ENCODE measurements at regions not wholly inside any gene's neighbourhood (a gene's known extent, or its start where the extent isn't known, plus 50 kb on each side); places are given as distances from the start of the nearest gene placed in this dataset.
"Not testable (repeated sequence)": the region's sequence is repeated elsewhere in the genome, so short reads cannot be mapped to it uniquely, and the experiment has no call there.

DNA sequence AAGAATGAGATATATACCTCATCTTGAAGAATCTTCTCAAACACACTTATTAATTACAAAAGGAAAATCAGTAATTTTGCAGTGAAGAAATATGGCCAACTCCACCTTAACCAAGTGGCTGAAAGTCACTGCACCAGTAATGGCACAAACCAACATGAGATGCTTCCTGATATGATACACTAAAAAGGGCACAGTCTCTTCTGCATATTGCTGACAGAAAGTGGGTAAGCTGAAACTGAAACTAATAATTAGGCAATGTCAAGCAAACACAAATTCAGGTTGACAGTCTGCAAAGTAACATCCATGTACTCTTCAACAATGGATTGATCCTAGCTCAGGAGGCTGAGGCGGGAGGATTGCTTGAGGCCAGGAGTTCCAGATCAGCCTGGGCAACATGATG is 56.1 kb downstream of the ZNF22 start:
- DNase-seq = not testable (repeated sequence)

DNA sequence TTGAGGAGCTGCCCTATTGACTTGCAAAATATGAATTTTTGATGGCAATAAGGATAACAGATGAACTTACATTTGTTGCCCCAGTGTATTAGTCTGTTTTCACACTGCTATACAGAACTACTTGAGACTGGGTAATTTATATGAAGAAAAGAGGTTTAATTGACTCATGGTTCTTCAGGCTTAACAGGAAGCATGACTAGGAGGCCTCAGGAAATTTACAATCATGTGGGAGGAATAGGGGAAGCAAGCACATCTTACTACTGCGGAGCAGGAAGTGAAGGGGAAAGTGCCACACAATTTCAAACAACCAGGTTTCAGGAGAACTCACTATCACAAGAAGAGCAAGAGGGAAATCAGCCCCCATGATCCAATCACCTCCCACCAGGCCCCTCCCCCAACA is 57.9 kb downstream of the ZNF22 start:
- no peak for DNase-seq

DNA sequence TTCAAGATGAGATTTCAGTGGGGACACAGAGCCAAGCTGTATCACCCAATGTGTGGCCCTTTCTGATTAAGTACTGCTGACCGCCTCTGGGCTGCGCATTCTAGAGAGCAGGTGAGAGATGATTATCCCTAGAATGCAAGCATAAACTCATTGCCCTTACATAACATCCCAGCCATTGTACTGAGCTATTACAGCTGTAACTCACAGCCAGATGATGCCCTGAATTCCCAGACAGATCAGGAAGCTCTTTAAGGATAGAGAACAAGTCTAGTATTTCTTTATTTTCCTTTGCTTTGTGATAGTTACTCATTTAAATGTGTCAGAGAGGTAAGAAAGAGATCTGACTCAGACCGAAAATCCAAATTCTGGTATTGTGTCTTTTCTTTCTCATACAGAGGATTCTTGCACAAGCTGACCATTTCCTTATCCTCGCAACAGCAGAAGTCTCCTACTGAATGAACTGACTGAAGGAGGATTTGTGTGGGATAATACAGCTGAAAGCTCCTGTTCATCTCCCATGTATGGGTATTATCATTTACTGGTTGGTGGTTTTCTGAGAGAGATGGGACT is 58.4 kb downstream of the ZNF22 start:
- DNase-seq = no peak

DNA sequence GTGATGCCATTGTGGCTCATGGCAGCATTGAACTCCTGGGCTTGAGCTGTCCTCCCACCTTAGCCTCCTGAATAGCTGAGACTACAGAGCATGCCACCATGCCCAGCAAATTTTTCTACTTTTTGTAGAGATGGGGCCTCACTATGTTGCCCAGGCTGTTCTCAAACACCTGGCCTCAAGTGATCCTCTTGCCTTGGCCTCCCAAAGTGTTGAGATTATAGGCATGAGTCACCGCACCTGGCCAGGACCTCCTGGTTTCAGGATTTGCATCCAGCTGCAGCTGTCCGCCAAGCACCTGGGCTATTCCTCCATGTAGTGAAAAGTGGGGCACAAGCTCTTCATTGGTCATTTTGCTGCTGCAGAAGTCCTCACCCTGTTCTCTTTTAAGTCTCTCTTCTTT is 58.9 kb downstream of the ZNF22 start:
- no peak for DNase-seq

DNA sequence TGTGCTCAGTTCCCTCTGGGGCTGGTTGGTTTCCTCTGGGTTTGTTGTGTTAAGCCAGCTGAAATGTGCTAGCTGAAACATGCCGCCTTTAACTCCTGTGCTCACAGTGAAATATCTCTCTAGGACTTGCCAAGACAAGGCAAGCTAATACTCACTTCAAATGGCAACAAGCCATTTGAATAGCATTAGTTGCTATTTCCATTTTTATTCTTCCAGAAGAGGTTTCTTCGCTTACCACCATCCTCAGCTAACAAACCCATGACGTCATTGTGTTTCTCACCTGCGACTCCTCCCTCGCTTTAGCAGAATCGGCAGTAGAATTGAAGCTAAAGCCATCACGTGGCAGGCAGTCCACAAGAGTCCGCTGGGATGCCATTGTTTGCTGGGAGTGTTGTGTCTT is 61.3 kb downstream of the ZNF22 start:
- no peak for DNase-seq

DNA sequence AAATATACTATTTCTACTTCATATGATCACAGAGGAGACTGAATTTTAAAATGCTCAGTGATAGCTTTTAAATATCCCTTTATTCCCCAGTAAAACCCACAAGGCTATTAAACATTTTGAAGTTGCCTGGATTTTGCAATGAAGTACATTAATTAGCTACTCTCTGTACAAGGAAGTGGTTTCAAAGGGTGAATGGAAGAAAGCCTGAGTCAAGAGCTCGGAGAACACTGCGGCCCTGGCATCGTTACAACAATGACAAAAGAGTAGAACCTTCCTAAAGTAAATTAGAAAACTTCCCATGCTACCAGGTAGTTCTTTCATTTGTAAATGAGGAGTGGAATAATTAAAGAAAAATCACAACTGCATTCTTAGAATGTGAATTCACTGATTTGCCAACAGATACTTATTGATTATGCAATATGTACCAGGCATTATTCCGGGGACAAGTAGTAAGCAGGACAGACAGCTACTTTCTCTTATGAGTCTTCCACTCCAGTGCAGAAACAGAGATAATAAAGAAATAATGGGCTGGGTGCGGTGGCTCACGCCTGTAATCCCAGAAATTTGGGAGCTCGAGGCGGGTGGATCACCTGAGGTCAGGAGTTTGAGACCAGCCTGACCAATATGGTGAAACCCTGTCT is 63.0 kb downstream of the ZNF22 start:
- no peak for DNase-seq

DNA sequence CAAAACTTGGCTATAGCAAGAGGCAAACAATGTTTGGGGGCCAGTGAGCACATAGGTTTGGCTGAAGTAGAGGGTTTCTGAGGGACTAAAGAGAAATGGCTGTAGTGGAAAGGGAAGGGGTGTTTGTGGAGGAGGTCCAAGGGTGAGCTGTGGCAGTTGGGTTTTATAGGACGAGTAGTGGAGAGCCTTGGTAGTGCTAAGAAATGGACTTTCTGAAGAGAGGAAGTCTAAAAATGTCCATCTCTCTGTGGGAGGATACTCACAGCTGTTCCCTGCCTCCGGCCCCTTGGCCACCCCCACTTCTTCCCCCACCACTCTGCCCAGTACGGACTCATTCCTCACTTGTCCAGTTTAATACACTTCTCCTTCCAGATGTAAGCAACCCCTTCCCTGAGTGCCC is 64.3 kb downstream of the ZNF22 start:
- DNase-seq = no peak

DNA sequence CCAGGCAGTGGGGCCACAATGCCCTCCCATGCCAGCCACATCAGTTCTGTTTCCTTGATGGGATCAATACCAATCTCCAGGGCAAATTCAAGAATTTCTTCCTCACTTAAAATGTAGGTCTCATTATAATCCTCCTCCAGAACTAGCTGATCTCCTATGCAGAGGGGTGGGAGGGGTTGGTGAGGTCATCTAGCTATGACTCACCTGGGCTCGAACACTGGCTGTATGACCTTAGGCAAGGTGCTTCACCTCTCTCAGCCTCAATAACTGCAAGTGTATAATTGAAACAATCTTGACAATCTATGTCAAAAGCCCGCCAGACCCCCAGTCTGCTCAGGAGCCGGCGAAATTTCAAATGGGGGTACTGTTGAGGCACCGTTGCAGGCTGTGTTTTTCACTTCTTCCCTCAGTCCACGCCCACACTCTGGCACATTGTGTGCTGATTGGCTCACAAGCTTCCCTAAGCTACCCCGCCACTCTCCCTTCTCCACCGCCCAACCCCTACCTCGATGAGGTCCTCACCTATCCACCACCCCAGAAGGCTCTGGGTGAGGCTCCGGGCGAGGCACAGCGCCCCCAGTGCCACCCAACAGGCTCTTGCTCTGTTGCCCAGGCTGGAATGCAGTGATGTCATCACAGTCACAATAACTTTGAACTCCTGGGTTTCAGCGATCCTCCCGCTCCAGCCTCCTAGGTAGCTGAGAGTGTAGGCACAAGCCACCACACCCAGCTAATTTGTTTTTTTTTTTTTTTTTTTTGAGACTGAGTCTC is 70.5 kb downstream of the ZNF22 start:
- no peak for DNase-seq

DNA sequence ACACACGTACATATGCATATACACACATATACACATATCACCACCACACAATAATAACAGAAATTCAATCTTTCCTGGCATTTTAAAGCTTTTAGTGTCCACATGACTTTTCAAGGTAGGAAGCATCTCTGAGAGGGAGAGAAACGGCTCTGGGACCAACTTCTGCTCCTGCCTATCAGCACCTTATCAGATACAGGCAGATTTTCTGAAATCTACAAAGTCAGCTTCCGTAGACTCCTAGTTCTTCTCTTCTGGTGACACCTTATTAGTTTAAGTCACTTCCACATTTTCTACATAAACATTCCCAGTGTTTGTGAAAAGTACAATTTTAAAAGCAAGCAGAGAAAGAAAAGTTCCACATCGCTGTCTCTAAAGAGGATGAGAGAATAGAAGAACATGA is 74.5 kb downstream of the ZNF22 start:
- no peak for DNase-seq

DNA sequence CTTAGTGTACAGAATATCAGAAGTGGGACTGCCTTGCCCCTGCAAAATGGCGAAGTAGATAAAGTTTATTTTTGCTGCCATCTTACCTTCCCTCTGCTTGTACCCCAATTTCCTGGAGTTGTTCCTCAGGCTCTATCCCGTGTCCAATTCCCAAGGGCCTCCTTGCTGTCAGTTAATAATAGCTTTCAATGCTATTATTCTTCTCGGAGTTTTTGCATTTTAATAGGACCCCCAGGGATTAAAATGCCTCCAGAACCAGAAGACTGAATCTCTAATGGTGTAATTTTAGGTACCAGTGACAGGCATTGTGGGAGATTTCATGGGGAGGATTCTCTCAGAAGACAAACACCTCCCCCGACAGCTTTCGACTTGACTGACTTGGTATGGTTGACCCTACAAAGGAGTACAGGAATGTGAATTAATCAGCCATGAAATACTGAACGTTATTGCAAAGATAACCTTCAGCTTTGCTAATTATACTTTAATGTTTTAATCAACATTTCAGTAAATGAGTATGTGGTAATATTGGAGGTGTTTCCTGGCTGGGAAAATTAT is 75.2 kb downstream of the ZNF22 start:
- DNase-seq = no peak

DNA sequence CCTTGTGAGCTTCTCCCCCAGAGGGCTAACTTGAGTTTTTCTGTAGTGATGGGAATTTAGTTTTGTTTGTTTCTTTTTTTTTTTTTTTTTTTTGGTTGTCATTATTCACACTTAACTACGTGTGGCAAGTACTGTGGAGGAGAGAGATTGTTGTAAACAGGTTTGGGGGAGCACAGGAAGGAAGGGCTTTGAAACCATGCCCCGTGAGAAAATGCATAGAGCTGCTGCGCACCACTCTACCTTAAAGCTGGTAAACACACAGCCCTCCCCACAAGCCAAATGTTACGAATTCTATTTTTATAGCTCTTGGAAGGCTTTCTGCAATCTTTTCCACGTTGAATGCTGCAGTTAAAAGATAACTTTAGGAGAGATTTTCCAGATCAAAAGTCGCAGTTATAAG is 76.2 kb downstream of the ZNF22 start:
- DNase-seq = no peak

DNA sequence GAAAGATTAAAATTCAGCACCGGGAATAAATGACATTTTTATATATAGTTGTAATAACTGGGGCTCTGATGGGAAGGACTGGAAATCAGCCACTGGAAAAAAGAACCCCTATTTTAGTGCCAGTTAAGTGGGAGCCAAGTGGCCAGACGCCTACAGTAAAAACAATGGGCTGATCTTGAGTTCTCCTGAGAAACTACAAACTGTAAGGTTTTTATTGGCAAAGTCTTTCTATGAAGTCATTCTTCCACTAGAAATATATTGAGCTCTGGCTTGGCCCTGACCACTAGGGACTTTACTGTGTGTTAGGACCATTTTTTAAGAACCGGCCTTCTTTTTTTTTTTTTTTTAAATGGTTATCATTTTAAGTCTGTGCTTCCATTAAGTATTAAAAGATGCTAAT is 79.6 kb downstream of the ZNF22 start:
- no peak for DNase-seq

DNA sequence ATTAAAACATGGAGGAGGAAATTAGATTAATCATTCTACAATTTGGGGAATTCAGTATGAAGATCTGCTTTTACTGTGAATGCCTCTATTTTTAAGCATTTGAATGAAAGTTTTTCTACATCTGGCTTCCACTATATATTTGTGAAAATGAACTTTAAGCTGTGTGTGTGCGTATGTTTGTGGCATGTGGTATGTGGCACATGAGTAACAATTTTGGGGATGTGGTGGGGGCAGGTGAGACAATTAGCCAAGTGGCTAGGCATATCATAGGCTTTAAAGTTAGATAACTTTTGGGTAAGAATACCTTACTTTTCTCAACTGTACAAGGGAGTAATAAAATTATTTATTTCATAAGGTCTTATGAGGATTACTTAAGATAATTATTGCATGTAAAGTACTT is 81.5 kb downstream of the ZNF22 start:
- no peak for DNase-seq

DNA sequence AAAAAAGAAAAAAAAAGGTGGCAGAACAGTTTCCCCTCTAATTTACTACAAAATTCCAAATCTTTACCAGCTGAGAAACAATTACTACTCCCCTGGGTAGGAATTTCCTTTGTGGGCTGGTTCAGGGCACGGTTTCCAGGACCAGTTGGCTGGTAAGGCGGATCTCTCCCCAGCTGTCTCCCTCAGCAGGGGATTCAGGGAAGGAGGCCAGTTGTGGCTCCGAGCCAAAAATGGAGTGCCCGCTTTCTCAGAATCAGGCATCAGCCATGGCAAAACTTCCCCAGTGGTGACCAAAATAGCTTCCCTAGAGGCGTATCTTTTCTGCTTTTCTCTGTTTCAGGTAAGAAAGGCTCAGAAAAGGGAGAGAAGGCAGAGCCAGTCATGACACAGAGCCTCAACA is 91.2 kb downstream of the ZNF22 start:
- no peak for DNase-seq

DNA sequence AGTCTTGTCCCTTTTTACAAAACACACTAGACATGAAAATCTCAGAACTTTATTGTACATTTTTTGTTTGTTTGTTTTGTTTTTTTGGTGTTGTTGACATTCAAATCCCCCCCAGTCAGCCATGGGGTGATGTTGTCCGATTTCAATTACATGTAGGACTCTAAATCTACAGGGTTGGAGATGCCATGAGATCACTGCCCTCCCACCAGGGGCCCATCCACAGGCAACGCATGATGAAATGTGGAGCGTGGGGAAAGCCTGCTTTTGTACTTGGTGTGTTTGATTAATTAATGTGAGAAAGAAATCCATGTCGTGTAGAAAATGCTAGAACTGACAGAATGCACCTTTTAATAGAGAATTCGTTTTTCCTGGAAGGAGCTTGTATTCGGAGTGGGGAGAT is 93.2 kb downstream of the ZNF22 start:
- no peak for DNase-seq

DNA sequence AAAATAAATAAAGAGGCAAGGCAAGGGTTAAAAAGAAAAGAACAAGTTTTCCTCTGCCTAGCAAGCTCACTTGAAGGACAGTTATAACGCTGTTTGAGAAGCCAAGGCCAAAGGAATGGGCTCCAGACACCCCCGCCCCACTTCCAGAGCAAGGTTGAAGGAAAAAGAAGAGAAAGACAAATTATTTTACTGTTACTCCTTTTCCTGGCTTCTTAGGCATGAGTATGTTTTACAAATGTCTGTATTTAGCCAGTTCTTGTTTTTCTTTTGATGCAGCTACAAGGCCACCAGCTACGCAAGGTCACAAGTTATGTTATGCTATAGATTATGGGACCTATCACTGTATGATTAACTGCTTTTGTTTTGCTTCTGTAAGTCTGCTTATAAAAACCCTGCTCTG is 94.6 kb downstream of the ZNF22 start:
- DNase-seq = no peak

DNA sequence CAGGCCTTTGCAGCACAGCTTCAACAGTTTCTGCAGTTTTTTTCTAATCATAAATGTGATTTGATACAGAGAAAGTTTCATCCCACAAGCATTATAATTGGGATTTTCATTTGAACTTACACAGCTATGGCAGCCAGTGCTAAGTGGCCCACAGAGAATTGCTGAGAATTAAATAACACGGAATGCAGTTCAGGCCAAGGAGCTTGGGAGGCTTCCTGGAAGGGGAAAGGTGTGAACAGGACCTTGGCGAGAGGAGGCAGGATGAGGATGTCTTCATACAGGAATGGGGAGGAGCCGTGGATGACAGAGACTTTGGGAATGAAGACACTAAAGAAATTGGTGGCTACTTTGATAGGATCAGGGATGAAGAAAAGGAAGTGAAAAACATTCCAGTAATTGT is 95.3 kb downstream of the ZNF22 start:
- DNase-seq = no peak

DNA sequence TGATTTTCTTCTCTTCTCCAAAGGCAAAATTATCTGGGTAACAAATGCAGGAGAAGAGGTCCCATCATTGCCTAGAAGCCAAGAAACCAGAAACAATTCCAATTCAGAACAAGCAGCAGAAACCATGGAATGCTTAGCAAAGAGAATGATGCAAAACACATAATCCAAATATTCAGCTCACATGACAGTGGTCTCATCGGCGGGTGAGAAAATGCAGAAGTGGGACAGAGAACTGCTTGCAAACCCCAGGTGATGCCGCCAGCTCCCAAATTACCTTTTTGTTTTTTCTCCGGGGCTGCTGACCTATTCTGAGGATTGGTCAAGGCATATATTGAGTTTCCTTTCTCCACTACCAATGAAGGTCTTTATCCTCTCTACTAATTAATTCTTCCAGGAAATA is 99.7 kb downstream of the ZNF22 start:
- no peak for DNase-seq

DNA sequence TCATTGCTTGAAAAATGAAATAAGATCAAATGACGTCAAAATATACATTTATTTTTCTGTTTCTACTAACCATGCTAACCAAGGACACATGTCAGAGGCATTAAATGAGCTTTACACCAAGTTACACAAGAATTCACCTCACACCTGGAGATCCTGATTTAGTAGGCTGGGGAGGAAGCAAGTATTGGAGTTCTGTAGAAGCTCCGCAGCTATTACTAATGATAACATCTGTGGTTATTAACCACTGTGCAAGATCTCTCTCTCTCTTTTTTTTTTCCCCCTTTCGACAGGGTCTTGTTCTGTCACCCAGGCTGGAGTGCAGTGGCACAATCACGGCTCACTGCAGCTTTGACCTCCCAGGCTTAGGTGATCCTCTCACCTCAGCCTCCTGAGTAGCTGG is 104.0 kb downstream of the ZNF22 start:
- no peak for DNase-seq

DNA sequence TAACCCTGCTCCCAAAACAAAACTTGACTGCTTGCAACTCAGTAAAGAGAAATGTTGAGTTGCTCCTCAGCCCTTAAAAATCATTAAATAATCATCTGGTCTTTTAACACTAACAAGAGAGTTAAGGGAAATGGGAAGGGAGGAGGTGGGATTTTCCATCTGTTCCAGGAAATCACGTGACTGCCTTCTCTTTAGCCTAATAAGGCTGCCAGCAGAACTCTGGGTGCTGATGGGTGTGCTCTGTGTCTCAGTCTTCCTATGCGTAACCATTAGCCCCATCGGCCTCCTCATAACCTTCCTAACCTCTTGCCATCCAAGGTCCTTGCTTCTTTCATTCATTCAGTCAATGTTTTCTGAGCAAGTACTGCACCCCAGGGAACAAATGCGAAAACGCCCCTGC is 104.6 kb downstream of the ZNF22 start:
- DNase-seq = not testable (repeated sequence)

DNA sequence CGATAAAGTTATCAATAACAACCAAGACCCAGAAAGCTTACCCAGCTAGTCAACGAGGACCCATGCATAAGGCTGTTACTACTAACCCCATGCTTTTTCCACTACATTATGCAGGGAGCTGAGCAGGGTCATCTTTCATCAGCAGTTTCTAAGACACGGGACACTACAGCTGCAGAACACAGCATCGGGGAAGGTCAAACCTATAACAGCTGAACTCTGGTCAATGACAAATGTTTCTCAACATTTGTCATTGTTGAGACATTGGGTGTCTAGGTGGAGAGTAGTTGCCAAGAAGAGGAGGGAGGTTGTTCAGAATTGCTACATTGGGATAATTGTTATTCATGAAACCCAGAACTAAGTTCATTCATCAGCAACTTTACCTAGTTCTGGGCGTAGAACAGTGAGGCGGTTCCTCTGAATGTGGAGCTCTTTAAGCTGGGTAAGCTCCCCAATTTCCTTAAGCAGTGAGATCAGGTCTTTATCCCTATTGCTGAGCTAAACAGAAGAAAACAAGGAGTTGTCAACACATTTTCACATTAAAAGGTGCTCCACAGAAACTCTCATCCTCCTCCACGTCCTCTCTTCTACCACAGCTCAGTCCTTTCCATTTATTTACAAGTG is 105.6 kb downstream of the ZNF22 start:
- no peak for DNase-seq

DNA sequence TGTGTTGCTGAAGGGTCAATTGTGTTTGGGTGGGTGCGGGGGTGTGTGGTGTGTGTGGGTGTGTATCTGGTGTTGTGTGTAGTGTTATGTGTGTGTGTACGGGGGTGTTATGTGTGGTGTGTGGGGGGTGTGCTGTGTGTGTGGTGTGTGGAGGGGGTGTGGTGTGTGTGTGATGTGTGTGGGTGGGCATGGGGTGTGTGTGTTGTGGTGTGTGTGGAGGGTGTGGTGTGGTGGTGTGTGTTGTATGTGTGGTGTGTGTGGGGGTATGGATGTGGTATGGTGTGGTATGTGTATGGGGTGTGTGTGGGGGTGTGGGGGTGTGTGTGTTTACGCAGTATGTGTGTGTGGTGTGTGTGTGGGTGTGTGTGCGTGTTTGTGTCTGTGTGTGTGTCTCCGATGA is 110.8 kb downstream of the ZNF22 start:
- no peak for DNase-seq

DNA sequence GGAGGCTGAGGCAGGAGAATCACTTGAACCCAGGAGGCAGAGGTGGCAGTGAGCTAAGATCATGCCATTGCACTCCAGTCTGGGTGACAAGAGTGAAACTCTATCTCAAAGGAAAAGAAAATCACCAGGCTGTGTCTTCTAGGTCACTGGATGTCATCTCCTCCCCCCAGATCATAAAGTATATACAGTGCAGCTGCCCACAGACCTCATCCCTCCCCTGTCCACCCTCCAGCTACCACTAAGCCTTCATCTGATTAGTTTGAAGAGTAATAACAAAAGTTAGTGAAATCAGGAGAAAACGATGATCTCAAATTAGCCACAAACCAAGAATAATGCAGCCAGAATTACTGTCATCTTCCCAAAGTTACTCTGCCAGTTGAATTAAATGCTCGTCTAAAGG is 117.2 kb downstream of the ZNF22 start:
- DNase-seq = not testable (repeated sequence)

DNA sequence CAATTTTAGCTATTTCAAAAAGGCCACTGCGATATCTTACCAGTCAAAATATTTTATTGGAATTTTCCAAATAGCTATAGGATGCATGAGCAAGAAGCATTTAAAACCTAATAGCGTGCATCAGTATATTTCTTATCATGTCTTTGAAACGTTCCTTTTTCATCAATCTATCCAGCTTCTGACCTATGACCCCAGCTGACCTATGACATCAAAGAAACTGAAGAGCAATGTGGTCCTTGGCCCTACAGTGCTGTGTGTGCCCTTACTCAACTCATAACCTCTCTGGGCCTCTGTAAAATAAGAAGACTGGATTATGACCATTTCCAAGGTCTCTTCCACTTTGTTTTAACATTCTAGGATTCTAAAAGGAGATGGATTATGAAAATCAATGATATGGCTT is 118.2 kb downstream of the ZNF22 start:
- DNase-seq = no peak
